HG03095 (cell line): ENCODE measurements at regions not wholly inside any gene's neighbourhood (a gene's known extent, or its start where the extent isn't known, plus 50 kb on each side); places are given as distances from the start of the nearest gene placed in this dataset.

ENCODE experiments used
- ATAC-seq: cut with Tn5 transposase; IDR thresholded peaks from one replicate; pipeline ENCODE4 v1.9.1; 2021; ENCODE audit warnings: moderate library complexity; ENCODE audit not compliant: unreplicated experiment

DNA sequence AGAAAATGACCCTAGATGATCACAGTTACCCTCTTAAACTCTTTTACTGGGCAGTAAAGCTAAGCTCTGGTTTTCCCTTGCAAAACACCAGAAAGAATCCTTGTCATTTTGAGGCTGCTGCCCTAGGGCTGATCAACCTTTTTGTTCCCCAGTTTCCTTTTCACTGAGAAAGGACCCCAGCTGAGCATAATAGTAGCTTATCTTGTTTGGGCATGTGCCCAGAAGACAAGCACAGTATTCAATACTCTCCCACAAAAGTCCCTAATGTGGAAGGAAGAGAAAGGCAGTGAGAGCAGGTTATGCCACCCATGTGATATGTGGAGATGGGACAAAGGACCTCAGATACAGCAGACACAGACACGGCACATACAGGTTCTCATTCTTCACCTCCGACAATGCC is 332.6 kb upstream of the TMPO start:
- no peak for ATAC-seq

DNA sequence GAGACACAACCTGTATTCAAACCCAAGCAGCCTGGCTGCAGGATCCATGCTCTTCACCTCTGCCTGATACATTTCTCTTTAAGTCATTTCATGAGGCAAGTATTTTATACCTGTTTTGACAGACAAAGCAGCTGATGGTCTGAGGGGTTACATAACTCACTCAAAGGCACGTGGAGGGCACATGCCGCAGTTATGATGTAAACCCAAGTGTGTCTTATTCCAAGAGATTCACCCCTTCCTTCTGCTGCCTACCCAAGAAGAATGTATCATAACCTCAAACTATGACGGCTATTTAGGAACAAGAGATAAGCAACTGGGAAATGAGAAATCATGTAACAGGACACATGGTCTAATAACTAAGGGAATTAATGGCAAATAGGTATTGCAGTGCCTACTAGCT is 329.8 kb upstream of the TMPO start:
- ATAC-seq: no peak

DNA sequence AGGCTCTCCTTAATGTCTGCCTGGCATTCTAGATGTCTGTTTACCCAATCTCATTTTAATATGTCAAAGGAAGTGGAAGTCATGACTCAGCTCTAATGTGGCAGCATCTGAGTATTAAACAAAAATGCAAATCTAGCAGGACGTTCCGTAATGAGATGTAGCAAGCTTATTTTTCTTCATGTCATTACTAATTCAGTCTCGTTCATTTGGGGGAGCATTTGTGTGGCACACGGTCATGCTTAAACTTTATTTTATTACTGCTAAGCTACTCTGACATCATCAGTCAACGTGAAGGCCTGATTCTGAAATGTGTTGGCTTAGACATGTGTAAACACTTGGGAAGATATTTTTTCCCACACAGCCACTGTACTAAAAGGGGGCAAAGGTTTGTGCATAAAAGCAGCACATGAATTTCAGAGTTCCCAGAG is 326.7 kb upstream of the TMPO start:
- ATAC-seq: no peak

- no peak for ATAC-seq
Observed at GRCh38 chr12:98194591-98194990, 320.8 kb upstream of the TMPO start.

- ATAC-seq: no peak
Observed at GRCh38 chr12:98198261-98198982, 317.0 kb upstream of the TMPO start.

DNA sequence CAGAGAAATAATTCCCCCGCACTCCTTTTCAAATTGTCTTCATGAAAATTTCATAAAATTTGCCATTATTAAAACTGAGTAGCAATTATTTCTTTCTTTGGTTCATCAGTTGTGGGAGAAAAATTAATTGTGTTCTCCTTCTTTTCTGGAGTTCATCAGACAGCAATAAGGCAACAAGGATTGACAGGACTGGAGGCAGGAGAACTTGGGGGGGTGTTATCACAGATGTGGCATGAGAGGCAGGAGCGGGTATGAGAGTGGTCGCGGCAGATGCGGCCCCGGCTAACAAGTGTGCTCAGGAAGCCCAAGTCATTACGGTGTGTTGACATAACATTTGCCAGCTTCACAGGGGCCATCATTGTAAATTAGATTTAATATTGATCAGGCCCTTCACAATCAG is 306.6 kb upstream of the TMPO start:
- ATAC-seq: no peak

DNA sequence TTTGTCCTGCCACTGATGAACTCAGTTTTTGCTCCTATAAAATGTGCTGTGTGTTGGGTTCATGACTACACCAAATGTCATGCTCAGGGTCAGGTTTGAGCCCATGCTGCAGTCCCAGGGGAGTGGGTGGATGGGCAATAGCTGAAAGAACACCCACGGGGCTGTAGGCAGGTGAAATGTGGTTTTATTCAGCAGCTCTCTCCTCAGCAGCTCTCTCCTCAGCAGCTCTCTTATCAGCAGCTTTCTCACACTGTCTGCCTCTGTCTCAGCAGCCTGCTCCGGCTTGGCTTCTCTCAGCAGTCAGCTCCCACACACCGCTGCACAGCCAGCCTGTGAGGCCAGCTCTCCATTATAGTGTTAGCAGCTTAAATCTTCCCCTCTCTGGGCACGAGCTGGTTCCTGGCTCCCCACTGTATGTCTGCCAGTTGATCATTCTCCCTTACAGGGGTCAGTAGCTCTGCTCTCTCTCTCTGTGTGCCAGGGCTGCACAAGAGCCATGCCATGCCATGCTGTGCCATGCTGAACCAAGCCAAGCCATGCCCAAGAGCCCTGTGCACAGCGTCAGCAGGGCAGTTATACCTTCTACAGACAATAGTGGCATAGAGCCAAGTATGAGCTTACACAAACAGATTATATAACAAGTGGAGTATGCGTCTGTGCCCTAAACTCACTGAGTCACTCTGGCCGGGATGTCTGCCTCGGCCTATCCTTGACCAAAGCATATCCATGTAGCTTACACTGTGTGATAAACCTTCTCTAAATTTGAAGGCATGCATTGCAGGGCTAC is 303.3 kb upstream of the TMPO start:
- no peak for ATAC-seq

DNA sequence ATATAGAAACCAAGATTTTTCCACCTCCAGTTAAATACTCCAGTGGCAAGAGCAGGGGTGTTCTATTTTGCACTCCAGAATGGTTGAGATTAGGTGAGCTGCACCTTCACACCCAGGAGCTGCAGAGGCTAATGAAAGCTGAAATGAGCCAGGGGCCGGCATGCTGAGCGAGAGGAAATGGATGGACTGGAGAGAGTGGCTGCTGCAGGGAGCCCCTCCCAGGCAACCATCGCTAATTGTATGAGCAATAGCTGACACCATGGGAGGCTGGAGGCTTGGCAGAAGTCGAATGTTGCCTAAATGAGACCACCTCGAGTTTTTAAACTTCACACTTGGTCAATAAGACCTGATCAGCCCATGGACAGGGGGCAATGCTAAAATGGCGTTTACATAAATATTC is 301.8 kb upstream of the TMPO start:
- ATAC-seq: no peak

DNA sequence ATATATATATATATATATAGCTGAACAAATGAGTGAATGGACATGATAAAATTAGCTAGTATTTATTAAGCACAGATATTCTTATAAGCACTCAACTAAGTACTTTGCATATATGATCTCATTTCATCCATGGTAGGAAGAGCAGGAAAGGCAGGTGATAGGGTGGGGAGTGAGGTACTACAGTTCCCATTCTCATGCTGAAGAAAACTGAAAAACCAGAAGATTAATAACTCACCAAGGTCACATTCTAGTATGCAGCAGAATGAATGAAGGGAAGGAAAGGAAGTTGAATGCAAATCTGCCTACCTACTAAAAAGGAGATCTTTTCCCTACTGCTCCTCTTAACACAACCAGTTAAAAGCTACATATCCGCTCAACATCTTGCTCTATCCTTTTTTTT is 298.1 kb upstream of the TMPO start:
- no peak for ATAC-seq

DNA sequence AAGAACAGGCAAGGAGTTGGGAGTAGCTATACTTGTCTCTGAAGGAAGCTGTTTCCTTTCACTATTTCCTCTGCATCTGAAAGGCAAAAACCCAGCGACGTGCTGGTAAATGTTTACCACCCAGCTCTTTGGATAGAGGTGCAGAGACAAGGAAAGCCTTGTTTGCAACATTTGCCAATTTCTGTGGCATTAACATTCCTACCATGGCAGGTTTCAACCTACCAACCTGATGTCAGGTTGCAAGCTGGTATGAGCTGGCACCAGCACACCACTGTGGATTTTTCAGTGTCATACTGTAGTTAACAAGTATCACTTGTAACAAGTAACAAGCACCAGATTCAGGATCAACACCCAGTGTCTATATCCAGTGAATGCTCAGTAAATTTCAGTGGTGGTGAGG is 294.8 kb upstream of the TMPO start:
- ATAC-seq: no peak

GRCh38 chr12:98221243-98221808 is 294.1 kb upstream of the TMPO start:
- ATAC-seq: no peak

DNA sequence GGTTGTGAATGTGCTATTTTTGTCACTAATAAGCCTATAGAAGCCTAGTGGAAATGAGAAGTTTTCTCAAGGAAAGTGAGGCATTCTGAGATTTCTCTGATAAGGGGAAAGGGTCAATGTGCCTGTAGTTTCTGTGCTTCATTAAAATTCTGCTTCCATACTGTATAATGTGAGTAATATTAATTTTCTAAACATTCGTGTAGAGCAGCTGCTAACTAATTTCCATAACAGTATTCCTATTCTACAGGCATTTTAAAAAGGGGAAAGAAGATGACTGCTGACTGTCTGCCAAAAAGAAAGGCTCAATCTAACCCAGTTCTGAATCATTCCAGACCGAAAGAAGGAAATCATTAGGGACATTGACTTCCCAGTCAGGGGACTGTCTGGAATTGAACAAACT is 293.3 kb upstream of the TMPO start:
- ATAC-seq: no peak

- peak; percentile 66 for ATAC-seq
Observed at GRCh38 chr12:98224584-98225221, 290.7 kb upstream of the TMPO start.

GRCh38 chr12:98227162-98227561 is 288.2 kb upstream of the TMPO start:
- no peak for ATAC-seq

- no peak for ATAC-seq
Observed at GRCh38 chr12:98228683-98229539, 286.5 kb upstream of the TMPO start.

GRCh38 chr12:98229540-98229924 is 285.9 kb upstream of the TMPO start:
- ATAC-seq: no peak

- ATAC-seq: no peak
Observed at GRCh38 chr12:98232753-98233390, 282.5 kb upstream of the TMPO start.

DNA sequence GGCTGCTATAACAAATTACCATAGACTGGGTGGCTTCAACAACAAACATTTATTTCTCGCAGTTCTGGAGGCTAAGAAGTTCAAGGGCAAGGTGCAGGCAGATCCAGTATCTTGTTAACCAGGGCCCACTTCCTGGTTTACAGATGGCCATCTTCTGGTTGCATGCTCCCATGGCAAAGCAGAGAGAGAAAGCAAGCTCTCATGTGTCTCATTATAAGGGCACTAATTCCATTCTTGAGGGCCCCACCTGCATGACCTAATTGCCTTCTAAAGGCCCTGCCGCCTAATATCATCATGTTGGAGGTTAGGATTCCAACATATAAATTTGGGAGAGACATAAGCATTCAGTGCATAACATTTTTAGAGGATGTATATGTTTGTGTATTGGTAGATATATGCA is 280.1 kb upstream of the TMPO start:
- no peak for ATAC-seq

DNA sequence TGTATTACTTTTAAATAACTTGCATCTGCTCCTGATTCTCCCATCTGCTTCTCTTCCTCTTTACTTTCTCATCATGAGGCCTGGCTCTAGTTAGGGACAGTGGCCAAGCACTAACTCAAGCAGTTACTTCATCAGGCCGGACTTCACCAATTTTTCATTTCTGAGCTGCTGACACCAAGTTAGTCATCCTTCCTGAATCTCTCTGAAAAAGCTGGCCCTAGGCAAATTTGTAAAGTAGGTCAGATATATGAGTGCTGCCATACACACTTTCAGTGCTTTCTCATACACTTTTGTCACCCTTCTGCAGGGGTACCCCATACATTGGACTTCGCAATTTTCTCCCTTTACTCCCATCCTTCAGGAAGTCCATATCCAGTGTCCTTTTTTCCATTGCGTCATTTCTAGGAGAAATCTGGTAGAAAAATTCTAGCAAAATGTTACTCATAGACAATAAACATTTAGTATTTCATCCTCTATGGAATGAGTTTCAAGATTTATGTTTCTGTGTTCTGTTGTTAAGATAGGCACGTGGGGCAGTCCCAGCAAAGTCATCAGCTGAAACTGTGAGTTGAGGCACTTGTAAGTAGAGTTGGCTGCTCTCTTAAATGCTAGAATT is 276.8 kb upstream of the TMPO start:
- ATAC-seq: no peak

GRCh38 chr12:98243190-98243589 is 272.2 kb upstream of the TMPO start:
- no peak for ATAC-seq
